ENCODE measurements at regions not wholly inside any gene's neighbourhood (a gene's known extent, or its start where the extent isn't known, plus 50 kb on each side); places are given as distances from the start of the nearest gene placed in this dataset.

GRCh38 chr1:181175955-181176354 is 87.5 kb downstream of the IER5 start:
- CTCF ChIA-PET, result interaction anchor here (0.6 kb wide), 1 partner anchor 586 kb away, joined by 6 read pairs; no protein-coding TSS in a partner anchor
- no peak overlapping the region for H3K27ac ChIP-seq
- no peak for TF ChIP-seq CTCF (conservative IDR thresholded peaks at IDR 0.05; ENCODE audit: low read depth)
- POLR2A ChIA-PET (ENCODE audit: low non-redundant PET), result no interaction called here
- no peak for DNase-seq (ENCODE audit: low spot score)

GRCh38 chr1:181178241-181178879 is 89.9 kb downstream of the IER5 start:
- no peak overlapping the region for H3K27ac ChIP-seq
- TF ChIP-seq CTCF (conservative IDR thresholded peaks at IDR 0.05; ENCODE audit: low read depth), result no peak
- ChIA-PET CTCF (interaction anchor here (0.6 kb wide), 1 partner anchor 253 kb away, joined by 5 read pairs; no protein-coding TSS in a partner anchor), POLR2A (ENCODE audit: low non-redundant PET) (no interaction called here)
- DNase-seq (ENCODE audit: low spot score), result no peak

- CTCF ChIA-PET, result interaction anchor here (0.5 to 1.4 kb wide), 3 partner anchors 245 to 760 kb away, joined by 3 to 8 read pairs (median 3); no protein-coding TSS in a partner anchor
- POLR2A ChIA-PET (ENCODE audit: low non-redundant PET), result interaction anchor here (0.5 to 0.7 kb wide), 2 partner anchors 177 to 205 kb away, joined by 3 read pairs; no protein-coding TSS in a partner anchor
These were observed 90.9 kb downstream of the IER5 start for GRCh38 chr1:181179279-181179986.

GRCh38 chr1:181179987-181180365 is 91.5 kb downstream of the IER5 start:
- no peak for DNase-seq (ENCODE audit: low spot score)
- POLR2A ChIA-PET (ENCODE audit: low non-redundant PET), result no interaction called here
- no peak overlapping the region for H3K27ac ChIP-seq
- CTCF ChIA-PET, result interaction anchor here (0.5 to 1.4 kb wide), 3 partner anchors 245 to 759 kb away, joined by 3 to 8 read pairs (median 3); no protein-coding TSS in a partner anchor
- TF ChIP-seq CTCF (conservative IDR thresholded peaks at IDR 0.05; ENCODE audit: low read depth), result no peak

More at GRCh38 chr1:181179279-181179986, 90.9 kb downstream of the IER5 start:
- DNase-seq (ENCODE audit: low spot score), result no peak
- TF ChIP-seq CTCF (conservative IDR thresholded peaks at IDR 0.05; ENCODE audit: low read depth), result no peak
- H3K27ac ChIP-seq, result no peak overlapping the region

GRCh38 chr1:181180407-181181031 is 92.0 kb downstream of the IER5 start:
- ChIA-PET POLR2A (ENCODE audit: low non-redundant PET) (no interaction called here), CTCF (interaction anchor here (0.5 to 1.4 kb wide), 2 partner anchors 244 to 759 kb away, joined by 3 to 8 read pairs; no protein-coding TSS in a partner anchor)
- TF ChIP-seq CTCF (conservative IDR thresholded peaks at IDR 0.05; ENCODE audit: low read depth), result no peak
- no peak overlapping the region for H3K27ac ChIP-seq
- DNase-seq (ENCODE audit: low spot score), result no peak

- ChIA-PET POLR2A (ENCODE audit: low non-redundant PET) (no interaction called here), CTCF (no interaction called here)
- H3K27ac ChIP-seq, result no peak overlapping the region
- DNase-seq (ENCODE audit: low spot score), result no peak
- TF ChIP-seq CTCF (conservative IDR thresholded peaks at IDR 0.05; ENCODE audit: low read depth), result no peak
These were observed 93.5 kb downstream of the IER5 start for GRCh38 chr1:181181792-181182585.
